ENCODE measurements at regions not wholly inside any gene's neighbourhood (a gene's known extent, or its start where the extent isn't known, plus 50 kb on each side); places are given as distances from the start of the nearest gene placed in this dataset.

GRCh38 chr9:88783711-88784083 lies 207.6 kb upstream of the S1PR3 start:
- no peak for TF ChIP-seq POLR2A (IDR thresholded peaks at IDR 0.05)
- TF ChIP-seq, protein P1, sequence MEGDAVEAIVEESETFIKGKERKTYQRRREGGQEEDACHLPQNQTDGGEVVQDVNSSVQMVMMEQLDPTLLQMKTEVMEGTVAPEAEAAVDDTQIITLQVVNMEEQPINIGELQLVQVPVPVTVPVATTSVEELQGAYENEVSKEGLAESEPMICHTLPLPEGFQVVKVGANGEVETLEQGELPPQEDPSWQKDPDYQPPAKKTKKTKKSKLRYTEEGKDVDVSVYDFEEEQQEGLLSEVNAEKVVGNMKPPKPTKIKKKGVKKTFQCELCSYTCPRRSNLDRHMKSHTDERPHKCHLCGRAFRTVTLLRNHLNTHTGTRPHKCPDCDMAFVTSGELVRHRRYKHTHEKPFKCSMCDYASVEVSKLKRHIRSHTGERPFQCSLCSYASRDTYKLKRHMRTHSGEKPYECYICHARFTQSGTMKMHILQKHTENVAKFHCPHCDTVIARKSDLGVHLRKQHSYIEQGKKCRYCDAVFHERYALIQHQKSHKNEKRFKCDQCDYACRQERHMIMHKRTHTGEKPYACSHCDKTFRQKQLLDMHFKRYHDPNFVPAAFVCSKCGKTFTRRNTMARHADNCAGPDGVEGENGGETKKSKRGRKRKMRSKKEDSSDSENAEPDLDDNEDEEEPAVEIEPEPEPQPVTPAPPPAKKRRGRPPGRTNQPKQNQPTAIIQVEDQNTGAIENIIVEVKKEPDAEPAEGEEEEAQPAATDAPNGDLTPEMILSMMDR (IDR thresholded peaks at IDR 0.05) = no peak

All from body of pancreas (tissue), 4 donors.